NOMO-1 treated with dmso at 0.1 percent for 144 hours (cell line): ENCODE measurements at regions not wholly inside any gene's neighbourhood (a gene's known extent, or its start where the extent isn't known, plus 50 kb on each side); places are given as distances from the start of the nearest gene placed in this dataset.
A peak's percentile ranks its signal among the peaks of the same experiment; 100 is the strongest.
"Not testable (repeated sequence)": the region's sequence is repeated elsewhere in the genome, so short reads cannot be mapped to it uniquely, and the experiment has no call there.

Experiments
- DNase-seq: peaks from one replicate; lab custom pipeline; 2025; ENCODE audit not compliant: unreplicated experiment; lab: John Stamatoyannopoulos, UW

DNA sequence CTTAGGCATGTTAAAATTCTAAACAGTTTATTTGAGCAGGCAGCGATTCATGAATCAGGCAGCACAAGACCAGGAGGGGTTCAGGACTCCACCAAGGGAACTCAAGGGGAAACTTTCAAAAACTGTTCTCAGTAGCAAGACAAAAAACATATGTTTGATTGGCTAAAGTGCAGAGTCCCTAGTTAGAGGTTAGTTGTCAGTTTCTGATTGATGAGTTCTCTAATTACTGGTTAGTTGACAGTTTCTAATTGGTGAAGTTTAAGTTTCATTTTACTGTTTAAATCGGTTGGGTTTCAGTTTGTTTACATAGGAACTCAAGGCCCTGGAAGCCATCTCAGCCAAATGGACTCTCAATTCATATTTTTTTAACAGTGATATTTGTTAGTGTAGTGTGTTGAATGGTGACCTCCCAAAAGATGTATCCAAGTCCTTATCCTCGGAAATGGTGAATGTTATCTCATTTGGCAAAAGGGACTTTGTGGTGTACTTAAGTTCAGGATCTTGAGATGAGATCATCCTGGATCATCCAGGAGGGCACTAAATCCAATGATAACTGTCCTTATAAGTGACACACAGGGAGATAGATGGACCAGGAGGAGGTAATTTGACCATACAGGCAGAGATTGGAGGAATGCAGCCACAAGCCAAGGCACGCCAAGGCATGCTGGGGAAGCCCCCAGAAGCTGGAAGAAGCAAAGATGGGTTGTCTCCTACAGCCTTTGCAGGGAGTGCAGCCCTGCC lies 219.2 kb upstream of the RAI14 start:
- no peak for DNase-seq

DNA sequence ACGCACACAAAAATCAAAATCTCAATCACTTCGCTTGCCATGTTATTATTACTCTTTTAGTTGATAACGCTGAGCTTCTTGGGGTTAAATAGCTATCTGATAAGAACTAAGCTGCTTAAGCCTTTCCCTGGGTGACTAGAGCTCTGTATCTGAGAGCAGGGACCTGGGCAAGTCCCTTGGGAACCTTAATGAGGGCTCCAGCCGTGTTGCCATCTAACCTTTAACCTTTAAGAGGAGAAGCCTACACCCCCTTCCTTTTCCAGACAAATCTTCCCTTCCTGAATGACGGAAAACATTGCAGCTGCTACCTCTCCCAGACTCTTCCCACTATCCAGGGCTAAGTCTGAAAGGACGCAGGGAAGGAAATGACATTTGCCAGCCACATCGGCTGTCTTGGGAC lies 216.5 kb upstream of the RAI14 start:
- no peak for DNase-seq

DNA sequence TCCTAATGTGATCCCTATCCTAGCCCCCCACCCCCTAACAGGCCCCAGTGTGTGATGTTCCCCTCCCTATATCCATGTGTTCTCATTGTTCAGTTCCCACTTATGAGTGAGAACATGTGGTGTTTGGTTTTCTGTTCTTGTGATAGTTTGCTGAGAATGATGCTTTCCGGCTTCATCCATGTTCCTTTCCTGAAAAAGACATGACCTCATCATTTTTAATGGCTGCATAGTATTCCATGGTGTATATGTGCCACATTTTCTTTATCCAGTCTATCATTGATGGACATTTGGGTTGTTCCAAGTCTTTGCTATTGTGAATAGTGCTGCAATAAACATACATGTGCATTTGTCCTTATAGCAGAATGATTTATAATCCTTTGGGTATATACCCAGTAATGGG lies 214.4 kb upstream of the RAI14 start:
- DNase-seq, result not testable (repeated sequence)

DNA sequence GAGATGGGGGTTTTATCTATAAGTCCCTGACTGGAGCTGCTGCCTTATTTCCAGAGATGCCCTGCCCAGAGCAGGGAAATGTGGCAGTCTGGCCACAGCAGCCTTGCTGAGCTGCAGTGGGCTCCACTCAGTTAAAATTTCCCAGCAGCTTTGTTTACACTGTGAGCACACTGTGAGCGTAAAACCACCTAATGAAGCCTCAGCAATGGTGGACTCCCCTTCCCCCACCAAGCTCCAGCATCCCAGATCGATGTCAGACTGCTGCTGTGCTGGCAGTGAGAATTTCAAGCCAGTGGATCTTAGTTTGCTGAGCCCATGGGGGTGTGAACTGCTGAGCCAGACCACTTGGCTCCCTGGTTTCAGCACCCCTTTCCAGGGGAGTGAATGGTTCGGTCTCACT lies 208.7 kb upstream of the RAI14 start:
- DNase-seq, result no peak

DNA sequence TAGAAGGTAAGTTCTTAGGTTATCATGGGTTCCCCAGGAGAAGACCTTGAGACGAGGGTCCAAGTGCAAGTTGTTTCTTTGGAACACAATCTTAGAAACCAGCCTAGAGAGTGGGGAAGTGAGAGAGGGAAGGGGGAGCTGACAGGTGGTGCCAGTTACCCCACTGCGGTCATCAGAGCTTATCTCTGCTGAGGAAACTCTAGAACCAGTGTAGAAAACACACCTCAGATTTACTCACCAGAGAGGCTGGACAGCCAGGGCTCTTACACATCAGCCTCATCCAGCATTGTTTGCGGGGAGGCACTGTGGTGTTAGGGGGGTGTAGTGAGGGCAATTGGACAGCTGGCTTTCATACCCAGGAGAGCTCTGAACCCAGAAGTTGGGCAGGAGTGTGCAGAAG lies 206.5 kb upstream of the RAI14 start:
- DNase-seq, result no peak

DNA sequence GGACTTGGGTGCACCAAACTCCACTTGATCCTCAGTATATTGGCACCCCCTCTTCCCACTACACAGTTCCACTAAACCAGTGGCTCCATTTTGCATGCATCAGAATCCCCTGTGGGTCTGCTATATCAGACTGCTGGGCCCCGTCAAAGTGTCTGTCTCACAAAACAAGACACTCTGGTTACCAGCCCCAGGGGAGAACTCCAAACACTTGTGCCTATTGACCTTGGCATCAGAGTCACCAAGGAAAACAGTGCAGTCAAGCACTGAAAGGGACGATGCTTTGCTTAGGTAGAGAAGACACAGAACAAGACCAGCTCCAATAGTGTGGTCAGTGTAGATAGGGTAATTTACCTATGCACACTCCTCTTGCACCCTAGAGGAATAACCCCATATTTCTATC lies 205.8 kb upstream of the RAI14 start:
- DNase-seq, result no peak

DNA sequence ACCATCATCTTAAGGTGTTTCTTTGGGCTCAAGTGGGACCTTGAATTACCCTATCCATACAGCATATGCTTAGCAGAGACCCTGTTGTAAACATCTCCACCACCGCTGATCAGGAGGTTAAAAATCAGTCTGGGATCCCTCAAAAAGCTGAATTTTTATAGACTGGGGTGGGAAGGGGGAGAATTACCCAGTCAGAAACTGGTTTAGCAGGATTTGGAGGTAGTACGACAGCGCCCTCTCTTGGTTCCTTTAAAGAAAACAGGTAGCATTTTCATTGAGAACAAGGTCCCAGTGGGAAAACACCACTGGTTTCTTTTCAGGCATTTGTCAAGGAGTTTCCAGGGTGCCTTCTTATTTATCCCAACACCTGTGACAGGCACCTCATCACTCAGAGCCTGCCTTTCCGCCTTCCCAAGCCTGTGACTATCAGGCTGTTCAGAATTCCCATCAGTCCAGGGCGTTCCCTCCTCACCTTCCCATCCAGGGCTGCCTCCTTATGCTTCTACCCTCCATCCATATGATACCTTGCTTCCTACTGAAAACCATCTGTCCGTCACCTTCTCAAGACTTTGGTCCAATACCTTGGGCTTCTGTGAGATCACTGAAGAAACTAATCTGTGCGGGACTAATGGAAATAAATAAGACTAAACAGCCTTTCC lies 203.8 kb upstream of the RAI14 start:
- DNase-seq, result no peak

DNA sequence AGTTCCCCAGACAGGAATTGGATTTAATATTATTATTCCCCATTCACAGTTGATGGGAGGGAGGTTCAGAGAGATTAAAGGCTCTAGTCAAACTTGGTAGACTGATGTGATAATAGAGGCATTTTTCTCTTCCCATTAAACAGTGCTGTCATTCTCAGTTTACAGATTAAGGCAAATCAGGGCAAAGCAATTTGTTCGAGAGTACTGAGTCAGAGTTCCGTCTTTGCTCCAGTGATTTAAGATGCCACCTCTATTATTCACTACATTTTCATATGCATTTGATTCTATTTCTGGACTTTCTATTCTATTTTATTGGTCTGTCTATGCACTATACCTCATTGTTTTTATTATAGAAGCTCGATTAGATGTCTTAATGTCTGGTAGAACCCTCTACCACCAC lies 201.0 kb upstream of the RAI14 start:
- DNase-seq, result no peak

DNA sequence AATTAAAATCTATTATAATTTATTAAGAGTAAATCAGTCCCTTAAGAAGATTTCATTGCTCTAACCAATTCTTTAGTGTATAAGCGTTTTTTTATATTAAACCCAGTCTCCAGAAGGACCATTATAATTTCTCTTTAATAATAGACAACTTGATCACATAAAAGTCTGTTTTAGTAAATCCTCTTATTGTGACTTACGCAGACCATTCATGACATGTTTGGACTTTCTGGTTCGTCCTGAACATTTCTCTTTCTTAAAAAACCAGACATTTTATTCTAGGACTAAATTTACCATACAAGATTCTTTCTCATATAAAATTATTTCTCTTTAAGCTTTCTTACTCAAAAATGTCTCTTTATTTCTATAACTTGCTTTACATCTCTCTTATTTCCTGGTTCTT lies 196.2 kb upstream of the RAI14 start:
- no peak for DNase-seq

DNA sequence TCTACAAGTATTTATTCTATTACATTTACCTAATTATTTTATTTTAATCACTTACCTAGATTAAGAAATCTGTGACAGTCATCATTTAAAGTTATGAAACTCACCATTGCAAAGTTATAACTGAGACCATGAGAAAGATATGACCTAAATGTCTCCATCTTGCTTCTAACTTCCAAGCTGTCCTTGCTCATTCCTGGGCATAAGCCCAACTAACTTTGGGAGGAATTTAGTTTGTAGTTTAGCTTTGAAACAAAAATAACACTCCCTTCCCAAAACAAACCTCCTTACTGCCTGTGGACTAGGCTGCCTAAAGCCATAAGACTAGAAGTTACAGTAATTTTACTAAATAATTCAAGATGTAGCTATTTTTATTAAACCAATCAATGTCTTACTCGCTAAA lies 195.6 kb upstream of the RAI14 start:
- DNase-seq, result no peak

DNA sequence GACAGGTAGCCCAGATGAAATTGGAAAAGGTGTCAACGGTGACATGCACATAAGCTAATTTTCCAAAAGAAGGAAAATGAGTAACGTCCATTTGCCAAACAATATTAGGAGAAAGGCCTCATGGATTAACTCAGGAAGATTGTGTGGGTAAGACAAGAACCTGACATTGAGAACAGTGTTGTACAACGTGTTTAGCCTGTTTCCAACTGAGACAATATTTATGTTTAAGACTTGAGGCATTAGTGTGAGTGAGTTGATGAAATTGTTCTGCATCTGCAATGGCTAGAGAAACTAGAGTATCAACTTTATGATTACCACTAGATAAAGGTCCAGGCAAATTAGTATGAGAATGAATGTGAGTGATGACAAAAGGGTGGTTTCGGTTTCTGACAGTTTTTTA lies 191.3 kb upstream of the RAI14 start:
- DNase-seq, result no peak

DNA sequence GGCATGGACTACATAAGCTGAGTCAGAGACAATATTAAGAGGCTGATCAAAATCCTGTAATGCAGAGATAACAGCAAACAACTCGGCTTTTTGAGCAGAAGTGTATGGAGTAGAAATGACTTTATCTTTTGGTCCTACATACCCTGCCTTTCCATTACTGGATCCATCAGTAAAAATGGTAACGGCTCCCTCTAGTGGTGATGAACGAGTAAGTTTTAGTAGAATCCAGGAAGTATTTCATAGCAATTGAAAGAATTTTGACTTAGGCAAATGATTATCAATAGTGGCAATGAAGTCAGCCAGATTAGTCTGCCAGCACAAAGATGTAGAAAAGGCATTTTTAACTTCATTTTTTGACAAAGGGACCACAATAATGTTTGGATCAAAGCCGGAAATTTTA lies 190.8 kb upstream of the RAI14 start:
- peak; percentile 17 for DNase-seq

DNA sequence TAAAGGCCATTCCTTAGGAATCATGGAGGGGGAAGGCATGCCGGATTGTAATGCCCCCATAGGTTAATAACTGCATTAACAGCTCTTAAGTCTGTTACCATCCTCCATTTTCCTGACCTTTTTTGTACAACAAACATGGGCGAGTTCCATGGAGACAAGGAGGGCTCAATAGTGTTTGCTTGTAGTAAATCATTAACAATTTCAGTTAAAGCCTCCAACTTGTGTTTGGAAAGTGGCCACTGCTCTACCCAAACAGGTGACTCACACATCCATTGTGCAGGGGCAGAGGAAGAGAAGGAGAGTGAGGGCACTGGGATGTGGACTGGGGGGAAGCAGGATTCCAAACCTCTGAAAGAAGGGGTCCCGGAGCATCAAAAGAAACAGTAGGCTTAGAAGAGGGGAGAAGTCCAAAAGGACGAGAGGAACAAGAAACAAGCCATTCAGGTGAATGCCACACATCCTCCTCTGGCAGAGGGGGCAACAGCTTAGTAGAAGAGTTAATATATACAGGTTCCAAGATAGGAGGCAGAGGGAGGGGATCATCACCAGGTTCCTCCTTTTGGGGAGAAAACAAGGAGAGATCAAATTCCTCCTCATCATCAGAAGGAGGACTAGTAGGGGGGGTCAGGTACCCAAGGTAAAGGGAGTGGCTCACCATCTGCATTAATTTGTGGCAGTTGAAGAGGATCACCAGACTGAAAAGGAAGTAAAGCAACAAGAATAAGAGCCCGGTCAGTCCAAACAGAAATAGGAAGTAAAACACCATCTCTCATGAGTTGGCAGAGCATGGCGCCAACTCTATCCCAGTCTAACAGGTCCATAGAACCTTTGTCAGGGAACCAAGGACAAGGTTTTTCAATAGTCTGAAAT lies 189.4 kb upstream of the RAI14 start:
- peak; percentile 22 for DNase-seq

DNA sequence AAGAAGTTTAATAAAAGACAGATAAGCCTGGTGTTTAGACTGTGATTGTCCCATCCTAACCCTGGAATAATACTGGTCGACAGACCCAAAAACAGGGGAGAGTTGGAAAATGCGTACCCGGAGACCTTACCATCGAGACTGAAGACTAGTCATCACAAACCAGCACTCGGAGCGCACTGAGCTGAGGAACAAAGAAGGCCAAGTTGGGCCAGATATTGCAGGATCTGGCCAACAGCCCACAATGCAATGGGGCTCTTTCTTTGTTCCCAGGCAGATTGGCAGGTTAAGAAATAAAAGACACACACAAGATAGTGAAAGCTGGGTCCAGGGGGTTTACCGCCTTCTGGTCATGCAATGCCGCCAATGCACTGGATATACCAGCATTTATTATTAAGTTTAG lies 188.7 kb upstream of the RAI14 start:
- DNase-seq, result no peak

DNA sequence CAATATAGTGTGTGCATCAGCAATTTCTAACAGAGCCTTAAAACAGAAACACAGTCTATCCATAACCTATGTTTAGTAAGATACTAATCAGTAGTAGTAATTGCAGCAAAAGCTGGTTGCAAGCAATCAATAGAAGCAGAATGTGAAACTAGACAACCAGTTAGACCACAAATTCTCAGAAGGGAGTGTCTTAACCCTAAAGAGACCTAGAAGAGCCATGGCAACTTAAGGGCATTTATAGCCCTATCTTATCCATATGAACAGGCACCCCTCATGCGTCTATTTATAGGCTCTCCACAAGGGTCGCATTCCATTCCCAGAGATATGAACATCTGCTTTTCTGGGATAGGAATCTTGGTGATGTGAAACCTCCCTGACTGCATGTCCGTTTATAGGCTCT lies 188.1 kb upstream of the RAI14 start:
- not testable (repeated sequence) for DNase-seq

DNA sequence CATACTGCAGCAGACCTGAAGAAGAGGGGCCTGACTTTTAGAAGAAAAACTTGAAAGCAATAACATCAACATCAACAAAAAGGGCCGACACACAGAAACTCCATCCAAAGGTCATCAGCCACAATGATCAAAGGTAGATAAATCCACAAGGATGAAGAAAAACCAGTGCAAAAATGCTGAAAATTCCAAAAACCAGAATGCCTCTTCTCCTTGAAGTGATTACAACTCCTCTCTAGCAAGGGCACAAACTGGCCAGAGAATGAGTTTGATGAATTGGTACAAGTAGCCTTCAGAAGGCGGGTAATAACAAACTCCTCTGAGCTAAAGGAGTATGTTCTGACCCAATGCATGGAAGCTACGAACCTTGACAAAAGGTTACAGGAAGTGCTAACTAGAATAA lies 186.2 kb upstream of the RAI14 start:
- no peak for DNase-seq

DNA sequence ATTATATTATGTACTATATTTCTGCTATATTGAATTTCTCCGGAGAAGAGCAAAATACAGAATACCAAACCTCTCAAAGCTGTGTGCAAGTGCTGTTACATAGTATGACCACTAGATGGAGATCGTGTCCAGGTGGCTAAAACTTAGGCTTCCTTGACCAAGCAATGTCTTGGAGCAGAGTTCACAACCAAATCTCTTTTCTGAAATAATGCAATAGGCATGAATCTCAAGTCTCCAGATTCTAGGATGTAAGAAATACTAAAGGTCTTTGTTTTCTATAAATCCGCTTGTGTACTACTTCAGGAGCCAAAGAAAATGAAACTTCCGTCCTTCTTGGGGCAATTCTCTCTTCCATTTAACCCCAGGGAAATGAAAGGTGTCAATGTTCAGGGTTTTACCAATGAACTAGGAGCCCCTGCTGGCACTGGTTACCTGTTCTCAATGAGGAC lies 181.5 kb upstream of the RAI14 start:
- peak; percentile 63 for DNase-seq

DNA sequence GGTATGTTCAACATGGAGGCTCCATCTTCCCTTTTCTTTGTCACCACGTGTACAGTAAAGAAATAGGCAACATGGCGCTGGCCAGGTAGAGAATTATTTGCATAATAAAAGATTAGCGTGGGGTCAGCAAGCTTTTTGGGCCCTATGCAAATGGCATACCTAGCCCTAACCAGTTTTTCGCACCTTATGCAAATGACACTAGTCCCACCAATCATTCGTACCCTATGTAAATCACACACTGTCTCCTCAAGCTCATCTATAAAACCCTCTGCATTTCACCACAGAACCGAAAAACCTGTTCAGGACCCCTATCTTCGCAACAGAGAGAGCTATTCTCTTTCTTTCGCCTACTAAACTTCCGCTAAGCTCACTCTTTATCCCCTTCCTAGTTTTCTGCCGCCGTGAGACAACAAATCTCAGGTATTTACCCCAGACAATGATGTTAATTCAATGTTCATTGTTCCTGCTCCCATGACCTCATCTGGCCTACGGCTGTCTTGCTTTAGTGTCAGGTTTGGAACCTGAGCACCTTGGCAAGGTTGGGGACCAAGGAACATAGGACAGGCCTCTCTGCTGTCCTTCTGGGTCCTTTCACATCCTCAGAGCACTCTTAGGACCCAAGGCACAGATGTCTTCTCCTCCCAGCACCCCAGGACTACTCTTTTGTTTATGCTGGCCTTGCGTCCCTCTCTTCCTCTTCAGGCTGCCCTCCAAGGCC lies 180.7 kb upstream of the RAI14 start:
- DNase-seq, result no peak

DNA sequence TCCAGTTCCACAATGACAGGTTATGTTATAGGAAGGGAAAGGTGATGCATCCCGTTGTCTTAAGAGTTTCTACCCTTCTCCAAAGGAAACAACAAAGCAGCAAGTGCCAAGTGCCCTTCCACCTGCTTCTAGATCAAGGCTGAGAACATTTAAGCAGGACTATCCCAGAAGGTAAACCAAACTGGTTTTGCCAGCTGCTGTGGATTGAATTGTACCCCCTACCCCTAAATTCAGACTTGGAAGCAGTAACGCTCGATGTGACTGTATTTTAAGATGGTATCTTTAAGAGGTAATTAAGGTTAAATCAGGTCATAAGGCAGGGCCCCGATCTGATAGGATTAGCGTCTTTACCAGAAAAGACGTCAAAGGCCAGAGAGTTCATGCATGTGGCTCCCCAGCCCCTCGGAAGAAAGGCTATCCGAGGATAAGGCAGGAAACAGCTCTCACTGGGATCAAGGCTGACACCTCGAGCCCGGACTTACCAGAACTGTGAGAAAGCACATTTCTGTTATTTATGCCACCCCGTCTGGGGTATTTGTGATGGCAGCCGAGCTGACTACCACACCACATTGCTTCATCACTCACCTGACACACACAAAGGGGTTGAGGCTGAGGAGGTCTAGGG lies 179.1 kb upstream of the RAI14 start:
- no peak for DNase-seq

DNA sequence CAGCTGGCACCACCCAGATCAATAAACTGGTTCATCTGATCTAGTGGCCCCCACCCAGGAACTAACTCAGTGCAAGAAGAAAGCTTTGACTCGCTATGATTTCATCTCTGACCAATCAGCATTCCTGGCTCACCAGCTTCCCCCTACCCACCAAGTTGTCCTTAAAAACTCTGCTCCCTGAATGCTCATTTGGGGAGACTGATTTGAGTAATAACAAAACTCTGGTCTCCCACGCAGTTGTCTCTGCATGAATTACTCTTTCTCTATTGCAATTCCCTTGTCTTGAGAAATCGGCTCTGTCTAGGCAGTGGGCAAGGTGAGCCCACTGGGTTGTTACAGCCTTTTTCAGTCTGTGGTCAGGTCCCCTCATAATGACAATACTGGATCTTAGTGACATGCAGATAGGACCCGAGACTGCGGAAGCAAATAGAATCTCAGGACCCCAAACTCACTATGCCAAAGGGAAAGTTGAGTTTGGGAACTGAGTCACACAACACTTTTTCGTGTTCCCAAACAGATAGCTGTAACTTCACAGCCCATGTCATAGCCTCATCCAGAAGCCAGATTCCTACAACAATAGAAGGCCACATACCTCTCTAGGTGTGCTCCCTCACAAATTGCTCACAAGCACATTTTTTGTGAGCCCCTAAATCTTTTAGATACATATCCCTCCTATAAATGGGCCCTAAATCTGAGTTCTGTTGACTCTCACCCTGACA lies 175.2 kb upstream of the RAI14 start:
- DNase-seq, result no peak
